HG02885 (cell line): ENCODE measurements at regions not wholly inside any gene's neighbourhood (a gene's known extent, or its start where the extent isn't known, plus 50 kb on each side); places are given as distances from the start of the nearest gene placed in this dataset.

Experiments used
- ATAC-seq: cut with Tn5 transposase; IDR thresholded peaks from one replicate; pipeline ENCODE4 v1.9.1; 2021; ENCODE audit warnings: mild to moderate bottlenecking; ENCODE audit not compliant: unreplicated experiment, poor library complexity

DNA sequence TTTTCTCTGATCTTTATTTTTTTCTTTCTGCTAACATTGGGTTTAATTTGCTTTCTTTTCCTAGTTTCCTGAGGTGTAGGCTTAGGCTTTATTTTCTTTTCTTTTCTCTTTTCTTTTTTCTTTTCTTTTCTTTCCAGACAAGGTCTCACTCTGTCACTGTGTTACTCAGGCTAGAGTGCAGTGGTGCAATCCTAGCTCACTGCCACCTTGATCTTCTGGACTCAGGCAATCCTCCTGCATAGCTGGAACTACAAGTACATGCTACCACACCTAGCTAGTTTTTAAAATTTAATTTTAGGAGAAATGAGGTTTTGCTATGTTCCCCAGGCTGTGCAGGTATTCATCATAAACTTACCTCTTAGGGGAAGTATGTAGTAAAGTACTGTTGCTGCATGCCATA is 197.8 kb upstream of the ANKRD50 start:
- no peak for ATAC-seq

DNA sequence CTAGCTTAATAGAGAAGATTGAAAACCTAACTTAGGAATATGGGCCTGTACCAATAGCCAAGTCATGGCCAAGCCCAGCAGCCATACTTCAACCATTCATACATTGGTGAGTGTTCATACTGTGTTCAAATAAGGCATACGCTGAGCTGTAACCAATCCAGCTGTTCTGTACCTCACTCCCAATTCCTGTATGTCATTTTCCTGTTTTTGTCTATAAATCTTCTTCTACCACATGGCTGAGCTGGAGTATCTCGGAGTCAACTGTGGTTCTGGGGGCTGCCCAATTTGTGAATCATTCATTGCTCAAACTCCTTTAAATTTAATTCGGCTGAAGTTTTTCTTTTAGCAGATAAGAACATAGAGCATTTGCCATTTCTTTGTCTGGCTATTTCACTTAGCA is 195.3 kb upstream of the ANKRD50 start:
- ATAC-seq = no peak

DNA sequence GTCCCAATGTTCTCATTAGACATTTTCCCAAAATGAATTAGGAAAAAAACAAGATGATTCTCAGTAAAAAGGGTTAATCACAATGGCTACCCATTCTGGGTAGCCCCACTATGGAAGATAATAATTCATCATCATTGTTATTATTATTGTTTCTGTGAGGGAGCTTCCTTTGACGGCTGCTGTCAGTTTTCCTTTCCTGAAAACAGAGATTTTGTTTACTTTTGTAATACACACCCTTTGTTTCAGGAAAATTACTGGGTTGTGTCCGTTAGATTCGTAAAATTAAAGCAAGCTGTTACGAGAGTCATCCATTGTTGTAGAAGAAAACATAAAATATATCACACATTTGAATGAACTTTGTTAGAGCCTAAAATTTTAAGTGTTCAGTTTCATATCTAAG is 192.9 kb upstream of the ANKRD50 start:
- no peak for ATAC-seq

DNA sequence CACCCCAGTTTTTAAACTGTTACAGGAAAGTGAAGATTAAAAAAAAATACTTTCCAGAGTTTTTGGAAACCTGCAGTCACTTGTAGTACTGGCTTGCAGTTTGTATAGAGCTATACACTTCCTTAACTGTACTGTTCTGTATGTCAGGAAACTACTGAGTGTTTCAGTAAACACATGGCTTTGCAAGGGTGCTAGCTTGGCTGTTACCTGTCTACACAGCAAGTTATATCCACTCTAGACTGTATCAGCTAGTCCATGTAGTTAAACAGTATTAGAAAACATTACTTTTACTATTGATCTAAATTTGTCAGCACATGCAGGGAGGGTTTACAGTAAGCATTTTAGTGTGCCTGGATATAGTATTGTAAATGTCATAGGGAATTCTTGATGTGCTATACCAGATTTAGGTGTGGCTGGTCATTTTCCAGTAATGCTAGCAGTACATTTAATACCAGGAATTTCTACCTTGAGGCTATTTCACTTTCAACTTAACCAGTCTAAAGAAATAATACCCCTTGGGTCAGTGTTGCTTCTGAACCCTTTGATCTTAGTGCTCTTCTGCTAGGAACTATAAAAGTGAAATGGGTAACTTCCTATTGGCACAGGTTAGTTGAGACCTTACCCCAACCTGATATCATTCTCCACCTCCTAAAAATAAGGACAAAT is 192.3 kb upstream of the ANKRD50 start:
- no peak for ATAC-seq

DNA sequence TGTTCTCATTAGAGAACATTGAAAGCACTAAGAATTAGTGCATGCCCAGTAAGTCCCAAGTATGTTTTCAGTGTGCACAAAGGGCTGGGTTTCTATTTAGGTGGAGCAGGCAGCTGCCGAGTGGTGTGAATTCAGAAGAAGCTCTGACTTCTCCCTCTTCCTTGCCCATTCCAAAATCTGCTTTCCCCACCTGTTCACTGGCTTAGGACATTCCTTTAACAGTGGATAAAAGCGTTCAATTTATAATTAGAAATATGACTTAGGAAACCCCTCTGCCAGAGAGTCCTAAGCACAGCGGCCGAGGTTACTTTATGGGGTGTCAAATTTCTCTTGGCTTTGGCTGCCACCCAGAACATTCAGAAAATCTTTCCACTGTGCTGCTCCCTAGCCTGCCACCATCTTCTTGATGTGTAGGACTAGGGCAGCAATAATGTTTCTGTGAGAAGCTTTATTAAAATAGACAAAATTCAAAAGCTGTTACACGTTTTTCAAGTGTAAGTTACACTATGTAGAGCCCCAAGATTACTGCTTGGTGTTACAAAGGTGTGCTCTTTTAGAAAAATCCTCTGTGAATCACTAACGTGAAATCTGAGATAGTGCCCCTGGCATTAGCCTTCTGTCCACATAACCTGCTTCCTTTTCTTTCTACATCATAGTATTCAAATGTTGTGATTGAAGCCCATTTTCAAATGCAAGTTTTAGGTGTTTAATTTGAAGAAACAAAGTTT is 191.6 kb upstream of the ANKRD50 start:
- ATAC-seq = no peak

DNA sequence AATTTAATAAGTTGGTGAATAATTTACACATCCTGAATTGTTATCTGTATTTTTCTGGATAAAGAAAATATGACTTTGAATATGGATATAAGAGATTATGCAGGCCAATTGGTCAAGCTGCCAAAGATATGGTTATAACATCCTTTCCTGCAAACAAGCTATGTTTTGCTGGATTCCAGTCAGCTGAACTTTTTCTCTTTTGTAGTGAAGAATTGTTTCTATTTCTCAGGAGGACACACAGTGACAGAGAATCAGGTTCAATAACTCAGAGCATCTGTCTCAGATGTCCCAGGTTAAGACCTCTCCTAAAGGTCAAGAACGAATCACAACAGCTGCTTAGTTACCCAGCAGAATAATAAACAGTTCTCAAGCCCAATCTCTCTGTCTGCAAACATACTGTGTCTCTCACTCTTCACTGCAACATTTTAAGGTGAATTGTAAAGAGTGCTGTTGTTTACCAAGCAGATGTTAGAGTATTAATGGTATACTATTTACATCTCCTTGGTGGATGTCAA is 189.5 kb upstream of the ANKRD50 start:
- no peak for ATAC-seq

DNA sequence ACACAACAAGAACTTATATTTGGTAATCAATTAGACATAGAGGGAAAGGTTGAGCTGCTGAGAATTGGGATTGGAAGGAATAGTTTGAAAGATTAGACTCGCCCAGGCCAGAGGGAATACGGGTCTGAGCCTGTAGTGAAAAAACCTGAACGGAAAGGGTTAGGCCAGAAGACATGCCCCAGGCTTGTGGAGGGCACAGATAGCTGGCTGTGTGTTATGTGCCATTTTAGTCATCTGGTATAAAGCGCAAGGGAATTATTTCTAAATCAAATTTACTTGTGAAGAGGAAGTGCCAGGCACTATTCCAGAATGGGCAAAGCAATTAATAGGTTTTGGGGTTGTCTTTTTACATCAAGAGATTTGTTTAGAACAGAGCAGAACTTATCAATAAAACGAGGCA is 187.5 kb upstream of the ANKRD50 start:
- no peak for ATAC-seq

DNA sequence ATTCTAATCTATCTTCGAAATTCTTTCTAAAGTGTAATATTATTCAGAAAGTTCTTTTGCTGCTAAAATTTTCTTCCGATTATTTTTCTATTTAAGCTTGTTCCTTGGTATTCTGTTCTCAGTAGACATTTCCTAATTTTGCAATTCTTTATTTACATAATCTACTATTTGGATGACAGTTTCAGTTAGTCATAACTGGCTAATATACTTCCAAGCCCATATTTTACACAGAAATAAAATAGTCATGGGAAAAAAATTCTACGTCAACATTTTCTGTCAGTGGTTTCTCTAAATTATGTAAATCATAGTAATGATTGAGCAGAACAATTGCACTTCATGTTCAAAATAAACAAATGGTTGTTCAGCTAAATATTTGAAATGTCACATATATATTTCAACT is 178.0 kb upstream of the ANKRD50 start:
- no peak for ATAC-seq

DNA sequence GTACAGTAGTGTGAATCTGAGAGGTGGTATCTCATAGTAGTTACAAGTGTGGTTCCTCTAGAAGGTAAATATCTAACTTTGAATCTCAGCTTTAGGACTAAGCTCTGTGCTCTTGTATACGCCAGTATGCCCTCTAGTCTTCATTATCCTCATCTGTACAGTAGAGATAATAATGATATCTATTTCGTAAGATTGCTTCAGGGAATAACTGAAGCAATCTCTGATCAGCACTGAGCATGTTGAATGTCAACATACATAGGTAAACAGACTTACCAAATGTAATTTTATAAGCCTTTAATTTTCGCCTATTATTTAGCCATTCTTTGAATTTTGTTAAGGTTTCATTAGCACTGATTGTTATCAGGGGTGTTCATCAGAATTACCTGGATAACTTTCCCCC is 175.2 kb upstream of the ANKRD50 start:
- ATAC-seq = no peak

DNA sequence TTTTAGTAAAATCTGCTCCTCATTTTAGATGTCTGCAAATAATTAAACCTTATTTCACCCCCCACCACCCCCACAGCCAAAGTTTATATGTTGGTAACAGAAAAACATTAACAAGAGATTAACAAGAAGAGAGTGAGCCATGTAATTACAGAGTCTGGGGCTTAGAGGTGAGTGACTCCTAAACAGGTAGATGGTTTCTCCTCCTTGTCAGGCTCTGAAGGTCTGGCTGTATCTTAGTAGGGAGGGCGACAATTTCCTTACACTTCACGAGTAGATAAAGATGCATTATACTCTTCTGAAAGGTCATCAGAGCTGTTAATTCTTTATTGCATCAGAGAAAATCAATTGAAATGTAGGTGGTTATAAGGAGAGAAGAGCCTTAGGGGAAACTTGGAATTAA is 171.8 kb upstream of the ANKRD50 start:
- ATAC-seq = no peak

DNA sequence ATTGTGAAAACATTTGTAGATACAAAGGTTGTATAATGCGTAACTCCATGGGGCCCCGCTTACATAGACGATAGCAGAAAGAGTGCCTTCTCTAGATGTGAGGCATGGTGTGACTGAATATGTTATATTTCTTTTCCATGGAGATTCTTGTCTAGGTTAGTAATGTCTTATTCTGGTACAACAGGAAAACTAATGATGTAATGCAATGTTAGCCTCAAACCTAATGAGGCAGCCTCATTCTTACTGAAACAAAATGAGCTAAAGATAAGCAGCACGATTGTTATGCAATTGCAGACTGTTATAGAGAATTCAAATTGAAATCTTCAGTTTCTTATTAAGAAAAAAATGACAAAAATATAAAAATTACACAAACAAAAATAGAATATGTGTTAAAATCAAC is 171.1 kb upstream of the ANKRD50 start:
- no peak for ATAC-seq

DNA sequence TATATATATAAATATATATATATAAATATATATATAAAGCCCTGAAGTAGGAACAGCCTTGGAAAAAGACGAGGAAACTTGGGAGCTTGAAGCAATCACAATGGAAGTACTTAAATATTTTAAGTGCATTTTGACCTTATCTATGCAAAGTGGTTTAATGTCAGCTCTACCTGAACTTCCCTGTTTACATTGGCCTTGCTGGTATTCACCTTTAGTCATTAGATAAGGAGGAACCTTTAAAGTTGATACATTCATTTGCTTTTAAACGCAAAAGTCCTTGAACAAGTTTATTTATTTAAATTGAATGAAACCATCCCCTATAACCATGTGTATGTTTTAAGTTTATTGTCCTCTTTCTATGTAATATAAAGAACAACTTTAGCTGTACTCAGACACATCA is 166.7 kb upstream of the ANKRD50 start:
- no peak for ATAC-seq

DNA sequence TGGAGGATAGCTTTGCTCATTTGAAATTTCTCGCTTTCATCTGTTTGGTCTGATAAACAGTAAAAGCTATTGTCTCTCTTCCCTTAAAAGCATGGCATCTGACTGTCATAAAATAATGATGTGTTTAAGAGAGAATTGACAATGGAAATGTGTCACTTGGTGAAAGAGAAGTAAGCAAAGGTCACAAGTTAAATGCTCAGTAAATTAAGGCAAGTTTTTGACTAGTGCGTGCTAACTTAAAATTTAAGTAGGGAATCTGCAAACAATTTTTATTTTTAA is 161.6 kb upstream of the ANKRD50 start:
- ATAC-seq = no peak

DNA sequence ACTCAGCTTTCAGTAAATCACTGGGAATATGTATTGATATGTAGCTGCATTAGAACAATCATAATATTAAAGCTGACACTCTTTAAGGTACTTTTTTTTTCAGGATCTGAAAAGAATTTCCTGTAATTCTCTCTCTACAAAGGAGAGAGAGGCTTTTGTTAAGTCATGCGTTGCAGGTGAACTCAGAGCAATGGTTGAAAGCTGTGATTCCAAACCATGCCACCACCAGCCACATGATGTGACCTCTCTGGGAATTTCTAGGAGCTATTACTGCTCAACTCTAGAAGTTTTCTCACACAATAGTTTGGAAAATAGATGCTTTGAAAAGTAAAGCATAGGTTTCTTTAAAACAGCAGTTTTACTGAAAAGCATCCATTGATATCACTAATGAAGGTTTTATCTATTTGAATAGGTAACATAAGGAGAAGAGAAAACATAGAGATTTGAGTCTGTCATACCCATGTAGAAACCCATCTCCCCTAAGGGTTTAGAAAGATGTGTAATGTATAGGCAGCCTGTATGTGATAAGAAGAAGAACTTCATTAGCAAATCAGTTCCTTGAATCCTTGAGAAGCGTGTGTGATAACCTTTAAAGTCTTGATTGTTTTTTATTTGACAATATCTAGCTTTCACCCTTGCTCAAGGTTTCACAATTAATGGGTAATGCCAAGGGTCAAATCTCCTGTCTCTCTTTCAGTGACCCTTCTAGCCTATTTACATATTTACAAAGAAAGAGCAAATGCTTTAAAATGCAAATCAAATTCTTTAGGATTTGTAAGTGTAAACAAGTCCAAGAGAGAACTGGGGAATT is 161.0 kb upstream of the ANKRD50 start:
- ATAC-seq = no peak

DNA sequence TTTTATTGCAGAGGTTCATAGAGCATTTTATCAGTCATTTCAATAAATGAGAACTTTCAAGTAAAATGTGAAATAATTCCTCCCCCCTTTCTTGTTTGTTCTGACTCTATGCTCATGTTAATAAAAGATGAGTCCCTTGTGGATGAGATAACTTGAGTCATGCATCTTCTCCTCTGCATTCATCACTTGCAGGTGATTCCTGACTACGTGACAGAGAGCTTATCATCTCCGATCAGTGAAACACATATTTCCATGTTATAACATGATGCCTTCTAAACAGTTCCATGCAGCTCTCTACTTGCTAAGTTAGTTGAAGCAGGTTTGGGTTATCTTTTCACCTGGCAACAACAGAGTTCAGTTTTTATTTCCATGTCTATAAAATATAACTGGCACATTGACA is 160.1 kb upstream of the ANKRD50 start:
- ATAC-seq = no peak

DNA sequence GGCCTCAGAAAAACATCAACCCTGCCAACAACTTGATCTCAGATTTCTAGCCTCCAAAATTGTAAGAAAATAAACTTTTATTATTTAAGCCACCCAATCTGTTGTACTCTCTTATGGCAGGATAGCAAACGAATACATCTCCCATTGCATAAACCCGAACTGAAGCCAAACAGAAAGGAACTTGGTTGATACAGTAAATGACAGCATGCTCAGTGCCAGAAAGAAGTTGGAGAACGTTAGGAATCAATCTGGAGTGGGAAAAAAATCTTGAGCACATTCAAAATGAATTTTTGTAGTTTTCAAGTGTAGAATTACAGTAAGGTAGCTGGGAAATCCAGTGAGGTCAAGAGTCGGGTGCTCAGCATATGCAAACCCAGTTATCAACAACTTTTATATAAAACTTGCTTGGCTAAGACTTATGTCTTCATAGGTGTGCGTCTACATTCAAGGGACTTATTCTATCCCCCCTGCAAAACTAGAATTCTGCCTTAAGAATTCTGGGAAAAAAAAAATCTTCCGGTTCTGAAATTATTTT is 157.5 kb upstream of the ANKRD50 start:
- no peak for ATAC-seq

DNA sequence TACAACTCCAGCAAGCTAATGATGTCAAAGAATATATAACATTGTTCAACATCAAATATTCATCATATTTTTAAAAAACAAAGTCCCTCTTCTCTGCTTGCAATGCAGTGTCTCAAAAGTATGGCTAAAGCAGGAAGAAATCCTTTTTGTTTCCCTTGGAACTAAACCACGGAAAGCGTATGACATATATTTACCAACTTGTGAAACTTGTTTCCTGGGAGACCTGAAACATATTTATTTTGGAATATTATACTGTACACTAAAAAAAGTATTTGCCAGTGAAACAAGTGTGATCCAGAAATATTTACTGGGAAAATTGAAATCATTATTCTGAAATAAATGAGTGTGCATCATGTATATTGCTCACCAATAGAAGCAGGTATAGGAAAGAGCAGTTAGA is 156.0 kb upstream of the ANKRD50 start:
- ATAC-seq = no peak

DNA sequence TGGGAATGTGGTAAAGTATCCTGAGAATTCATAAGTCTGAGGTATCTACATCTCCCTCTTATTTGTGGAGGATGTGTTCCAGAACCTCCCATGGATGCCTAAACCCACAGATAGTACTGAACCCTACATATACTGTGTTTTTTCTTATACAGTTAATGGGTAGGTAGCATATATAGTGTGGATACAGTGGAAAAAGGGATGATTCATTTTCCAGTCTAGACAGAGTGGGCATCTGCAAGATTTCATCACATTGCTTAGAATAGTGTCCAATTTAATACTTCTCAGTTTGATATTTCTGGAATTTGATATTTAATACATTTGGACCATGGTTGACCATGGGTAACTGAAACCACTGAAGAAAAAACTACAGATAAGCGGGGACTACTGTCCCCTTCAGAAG is 155.0 kb upstream of the ANKRD50 start:
- ATAC-seq = no peak

DNA sequence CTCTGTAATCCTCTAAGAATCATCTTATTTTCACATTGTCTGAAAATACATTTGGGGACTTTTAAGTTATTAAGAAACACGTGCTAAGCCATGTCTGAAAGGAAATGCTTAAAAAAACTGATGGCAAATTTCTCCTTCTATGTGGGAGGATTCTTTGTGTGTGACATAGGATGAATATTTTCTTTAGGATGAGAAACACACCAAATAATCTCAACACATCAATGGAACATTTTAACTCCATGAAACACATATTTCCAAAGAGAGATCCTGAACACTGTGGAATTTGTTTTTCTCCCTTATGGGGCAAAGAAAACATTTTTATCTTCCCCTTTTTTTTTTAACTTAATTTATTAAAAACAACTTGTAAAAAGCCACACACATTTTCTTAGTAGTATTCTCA is 153.8 kb upstream of the ANKRD50 start:
- ATAC-seq = no peak

DNA sequence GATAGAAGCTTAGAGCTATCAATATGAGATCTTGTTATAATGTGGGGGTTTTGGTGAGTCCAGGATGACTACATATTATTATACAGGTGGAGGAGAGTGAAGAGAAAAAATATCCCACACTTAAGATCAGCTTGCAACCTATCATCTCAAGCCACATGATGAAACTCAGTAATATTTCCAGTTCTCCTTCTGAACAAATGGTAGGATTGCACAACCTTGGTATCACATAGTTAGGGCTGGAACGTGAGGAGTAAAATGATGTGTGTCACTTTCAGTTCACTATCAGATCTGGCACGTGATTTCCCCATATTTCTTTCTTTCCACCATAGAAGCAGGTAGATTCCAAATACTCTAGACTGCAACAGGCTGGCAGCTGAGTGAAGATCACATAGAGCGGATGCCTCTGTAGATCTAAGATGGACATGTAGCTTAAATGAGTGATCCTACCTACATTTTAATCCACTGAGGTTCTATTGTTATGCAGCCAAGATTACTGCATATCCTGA is 150.6 kb upstream of the ANKRD50 start:
- no peak for ATAC-seq

DNA sequence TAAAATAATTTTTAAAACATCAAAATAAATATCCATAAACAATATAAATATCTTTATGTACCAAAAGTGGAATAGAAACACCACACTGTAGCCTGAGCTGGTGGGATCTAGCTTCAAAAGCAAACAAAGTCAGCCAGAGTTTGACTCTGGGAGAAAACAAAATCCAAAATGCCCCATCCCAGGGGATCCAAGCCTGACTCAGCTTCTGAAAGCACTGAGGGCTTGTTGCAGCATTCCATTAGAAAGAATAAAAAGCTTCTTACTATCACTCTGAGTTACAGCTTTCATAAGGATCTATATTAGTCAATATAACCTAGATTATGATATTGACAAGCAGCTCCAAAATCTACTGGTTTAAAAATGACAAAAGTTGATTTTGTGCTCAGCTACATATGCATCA is 149.7 kb upstream of the ANKRD50 start:
- no peak for ATAC-seq
